ENCODE measurements at regions not wholly inside any gene's neighbourhood (a gene's known extent, or its start where the extent isn't known, plus 50 kb on each side); places are given as distances from the start of the nearest gene placed in this dataset.

DNA sequence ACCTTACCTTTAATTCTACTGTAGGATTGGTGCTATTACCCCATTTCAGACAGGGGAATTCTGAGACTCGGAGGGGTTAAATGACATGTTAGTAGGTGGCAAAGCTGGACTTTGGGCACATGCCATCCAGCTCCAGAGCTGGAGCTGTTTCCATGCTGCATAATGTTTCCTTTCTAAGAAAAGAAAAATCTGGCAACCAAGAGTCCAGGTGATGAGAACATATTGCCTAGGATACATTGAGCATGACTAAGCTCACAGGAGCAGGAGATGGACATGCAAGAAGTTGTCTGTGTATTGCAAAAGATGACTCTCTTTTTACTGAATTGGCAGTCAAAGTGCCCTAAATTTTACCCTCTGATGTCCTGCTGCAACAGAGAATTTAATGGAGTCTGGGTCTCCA is 150.8 kb upstream of the SYT13 start:
- DNase-seq, result peak in 1 of 14 donors; percentile 27

DNA sequence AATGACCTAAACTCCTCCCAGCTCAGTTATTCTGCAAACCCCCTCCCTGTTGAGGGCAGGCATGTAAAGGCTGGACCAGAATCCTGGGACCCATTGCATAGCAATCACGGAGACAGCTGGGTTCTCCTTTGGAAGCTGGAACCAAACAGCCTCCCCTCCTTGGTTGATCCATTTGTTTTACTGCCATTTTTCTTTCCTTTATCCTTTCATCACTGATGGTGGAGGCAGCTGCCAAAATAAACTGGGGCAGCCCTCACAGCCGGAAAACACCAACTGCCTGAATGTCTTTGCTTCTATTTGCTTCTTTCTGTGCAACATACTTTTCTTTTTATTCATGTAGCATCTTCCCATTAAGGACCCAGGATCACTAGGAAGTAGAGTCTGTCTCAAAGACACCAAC is 150.0 kb upstream of the SYT13 start:
- peak in 1 of 14 donors; percentile 69 for DNase-seq

DNA sequence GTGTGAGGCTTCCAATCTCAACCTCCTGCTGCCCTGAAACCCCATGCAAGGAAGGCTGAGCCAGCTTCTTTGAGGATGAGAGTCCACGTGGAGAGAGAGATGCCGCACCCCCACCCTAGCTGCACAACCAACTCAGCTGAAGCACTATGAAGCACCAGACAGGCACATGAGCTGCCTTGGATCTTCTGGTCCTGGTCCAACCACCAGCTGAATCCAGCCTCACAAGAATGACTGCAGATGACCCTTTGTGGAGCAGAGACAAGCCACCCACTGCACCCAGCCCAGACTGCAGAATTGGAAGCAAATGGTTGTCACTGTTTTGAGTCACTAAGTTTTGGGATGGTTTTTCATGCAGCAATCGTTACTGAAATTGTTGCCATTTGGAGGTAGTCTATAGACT is 149.6 kb upstream of the SYT13 start:
- peak in 1 of 14 donors; percentile 53 for DNase-seq

DNA sequence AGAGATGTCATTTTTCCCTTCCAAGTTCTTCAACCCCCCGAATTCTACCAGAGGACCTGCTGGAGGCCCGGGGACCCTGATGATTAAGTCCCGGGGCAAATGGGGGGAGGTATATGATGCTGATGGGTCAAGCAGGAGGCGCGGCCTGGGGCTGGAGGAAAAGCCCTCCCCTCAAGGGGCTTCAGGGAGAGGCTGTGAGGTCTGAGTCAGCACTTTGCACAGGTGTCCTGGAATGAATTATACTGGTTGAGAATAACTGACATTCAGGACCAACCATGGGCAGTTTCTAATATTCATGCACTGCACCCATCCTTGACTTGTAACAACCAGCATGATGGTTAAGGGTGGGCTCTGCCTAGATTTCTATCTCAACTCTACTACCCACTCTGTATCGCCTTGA is 146.8 kb upstream of the SYT13 start:
- no peak for DNase-seq

DNA sequence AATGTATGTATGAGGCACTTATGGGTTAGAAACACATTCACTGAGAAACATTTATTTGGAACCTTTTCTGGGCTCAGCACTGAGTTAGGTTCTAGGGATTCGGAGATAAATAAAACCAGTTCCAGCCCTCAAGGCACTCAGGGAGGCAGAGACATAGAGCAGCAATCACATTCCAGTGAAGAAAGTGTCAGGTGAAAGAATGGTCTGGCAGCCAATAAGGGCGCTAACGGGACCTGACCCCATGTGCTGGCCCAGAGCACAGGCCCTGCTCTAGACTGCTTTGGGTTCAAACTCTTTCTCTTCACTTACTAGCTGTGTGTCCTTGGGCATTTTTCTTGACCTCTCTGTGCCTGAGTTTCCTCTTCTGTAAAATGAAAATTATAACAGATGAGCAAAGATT is 146.0 kb upstream of the SYT13 start:
- no peak for DNase-seq

DNA sequence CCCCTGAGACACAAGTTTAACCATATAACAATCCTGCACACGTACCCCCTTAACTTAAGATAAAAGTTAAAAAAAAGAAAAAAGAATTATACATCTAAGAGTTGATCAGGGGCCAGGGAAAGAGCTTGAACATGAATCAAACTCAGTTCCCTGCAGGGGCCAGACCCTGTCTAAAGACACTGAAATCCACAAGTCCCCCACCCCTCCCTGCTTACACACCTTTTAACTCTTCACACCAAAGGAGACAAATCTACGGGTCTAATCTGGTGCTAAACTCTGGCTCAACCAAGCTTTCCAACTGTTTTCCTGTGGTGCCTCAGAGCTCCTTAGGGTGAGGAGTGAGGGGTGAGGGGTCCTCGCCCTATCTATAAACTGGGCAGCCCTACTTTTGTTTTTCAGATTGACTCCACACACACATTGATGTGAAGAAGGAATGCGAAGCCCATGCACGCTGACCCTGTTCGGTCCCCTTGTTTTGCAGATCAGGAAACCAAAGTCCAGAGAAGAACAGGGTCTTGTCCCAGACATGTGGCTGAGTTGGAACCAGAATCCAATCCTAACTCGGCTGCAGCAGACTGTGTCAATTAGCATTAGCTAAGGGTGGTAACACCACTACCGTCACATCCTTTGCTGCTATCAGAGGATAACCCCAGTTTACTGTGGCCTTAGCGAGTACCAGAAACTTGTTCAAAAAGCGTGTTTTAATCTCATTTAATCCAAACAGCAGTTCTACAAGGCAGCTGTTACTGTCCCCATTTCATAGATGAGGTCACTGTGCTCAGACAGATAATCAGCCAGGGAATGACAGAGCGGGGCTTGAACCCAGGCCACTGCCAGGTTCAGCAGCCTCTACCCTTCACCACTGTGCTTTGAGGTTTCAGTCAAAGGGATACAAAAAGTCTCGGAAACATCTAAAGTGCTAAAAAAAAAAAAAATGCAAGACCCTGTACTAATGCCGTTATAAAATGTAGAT is 145.2 kb upstream of the SYT13 start:
- DNase-seq, result no peak

DNA sequence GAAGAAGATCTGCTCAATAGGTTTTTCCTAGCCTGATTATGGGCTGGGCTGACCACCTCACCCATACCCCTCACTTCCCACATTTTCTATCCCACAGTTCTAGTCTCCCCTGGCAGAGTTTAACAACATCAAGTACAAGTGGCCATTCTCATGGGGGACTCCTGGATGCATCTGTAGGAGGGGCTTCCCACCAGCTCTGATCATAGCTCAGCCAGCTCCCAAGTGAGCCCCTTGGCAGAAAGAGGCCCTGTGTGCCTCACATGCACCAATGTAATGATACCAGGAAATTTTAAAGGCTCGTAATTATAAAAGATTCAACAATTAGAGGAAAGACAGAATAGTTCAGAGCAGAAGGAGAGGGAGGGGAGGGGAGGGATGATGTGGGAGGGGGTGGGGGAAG is 144.2 kb upstream of the SYT13 start:
- no peak for DNase-seq

DNA sequence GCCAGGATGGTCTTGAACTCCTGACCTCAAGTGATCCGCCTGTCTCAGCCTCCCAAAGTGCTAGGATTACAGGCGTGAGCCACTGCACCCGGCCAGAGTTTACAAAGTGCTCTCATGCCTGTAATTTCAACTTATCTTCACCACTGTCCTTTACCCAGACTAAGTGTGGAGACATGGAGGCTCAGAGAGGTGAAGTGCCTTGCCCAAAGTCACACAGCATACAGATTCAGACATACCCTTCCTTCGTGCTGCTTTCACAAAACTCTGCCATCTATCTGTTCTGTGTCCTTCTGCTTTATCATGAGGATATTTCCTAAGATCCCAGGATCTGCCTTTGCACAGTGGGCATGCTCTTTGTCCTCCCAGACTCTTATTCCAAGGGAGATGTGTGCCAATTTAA is 143.6 kb upstream of the SYT13 start:
- no peak for DNase-seq

DNA sequence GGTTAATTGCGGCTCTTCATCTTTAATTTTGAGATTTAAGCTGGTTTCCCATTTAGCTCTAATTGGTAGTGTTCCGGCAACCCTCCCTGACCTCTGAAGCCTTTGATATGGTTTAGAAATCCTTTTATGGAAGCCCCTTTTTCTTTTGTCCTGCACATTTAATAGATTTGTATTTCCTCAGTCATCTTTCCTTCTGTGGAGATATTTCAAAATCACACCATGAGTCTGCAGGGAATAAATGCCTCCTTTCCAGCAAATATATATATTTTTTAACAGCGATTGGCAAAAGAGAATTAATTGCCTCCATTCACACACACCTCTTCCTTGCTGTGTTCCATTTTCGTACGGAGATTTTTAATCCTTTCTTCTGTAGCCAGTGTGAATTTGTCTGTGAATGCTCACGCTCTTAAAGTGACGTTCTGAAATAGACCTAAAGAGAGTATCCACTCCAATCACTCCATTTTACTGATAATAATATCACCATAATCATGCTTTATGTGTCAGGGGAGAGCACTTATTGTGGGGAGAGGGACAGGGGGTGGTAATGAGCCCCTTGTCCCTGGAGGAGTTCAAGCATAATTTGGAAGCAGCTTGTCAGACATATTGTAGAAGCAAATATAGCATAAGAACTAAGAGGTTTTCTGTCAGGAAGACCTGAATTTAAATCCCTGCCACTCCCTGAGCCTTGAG is 142.5 kb upstream of the SYT13 start:
- DNase-seq, result no peak

DNA sequence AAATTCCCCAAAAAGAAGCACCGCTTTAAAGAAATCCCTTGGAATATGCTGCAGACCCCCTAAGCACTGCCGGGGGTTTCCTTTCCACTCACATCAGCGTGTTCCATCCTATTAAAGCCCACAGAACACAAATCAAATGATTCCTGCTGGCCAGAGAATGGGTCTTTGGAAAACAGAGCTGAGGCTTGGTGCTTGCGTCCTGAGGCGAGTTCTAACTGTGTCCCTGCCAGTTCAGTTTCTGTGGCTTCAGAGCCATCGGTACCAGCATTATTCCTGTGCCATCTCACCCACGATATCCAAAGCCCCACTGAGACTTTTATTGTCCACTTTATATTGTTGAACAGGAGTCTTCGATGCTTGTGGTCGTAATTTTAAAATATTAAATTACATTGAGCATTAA is 142.0 kb upstream of the SYT13 start:
- no peak for DNase-seq

DNA sequence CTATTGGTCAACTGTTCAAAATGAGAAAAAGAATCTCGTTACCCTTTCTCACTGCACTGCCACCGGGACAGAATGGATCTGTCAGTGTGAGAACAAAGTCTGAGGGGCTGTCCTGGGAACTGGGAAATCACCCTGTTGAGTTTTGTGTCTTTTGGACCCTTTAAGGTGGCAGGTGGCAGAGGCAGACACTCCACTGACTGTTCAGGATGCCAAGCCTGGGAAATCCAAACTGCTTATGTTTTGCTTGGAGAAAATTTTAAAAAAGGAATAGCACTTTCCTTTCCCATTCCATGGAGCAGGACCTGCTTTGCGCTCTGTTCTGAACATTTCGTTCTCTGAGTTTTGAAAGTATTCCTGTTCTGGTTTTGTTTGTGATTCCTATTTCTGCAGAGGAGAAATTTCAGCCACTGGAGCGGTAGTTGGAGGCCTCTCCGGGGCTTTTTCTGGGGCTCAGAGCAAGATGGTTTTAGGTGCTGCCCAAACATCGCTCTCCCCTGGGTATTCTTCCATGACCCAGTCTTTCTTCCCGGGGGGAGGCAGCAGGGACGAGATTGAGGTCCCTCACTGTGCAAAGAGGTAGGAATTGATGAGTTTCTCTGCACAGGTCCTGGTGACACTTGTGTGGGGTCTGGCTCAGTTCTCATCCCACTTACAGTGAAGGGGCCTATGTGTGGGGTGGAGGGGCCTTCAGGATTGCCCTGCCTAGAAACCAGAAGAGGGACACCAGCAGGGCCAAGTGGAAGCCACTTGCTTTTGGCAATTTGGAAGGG is 138.5 kb upstream of the SYT13 start:
- DNase-seq, result no peak

DNA sequence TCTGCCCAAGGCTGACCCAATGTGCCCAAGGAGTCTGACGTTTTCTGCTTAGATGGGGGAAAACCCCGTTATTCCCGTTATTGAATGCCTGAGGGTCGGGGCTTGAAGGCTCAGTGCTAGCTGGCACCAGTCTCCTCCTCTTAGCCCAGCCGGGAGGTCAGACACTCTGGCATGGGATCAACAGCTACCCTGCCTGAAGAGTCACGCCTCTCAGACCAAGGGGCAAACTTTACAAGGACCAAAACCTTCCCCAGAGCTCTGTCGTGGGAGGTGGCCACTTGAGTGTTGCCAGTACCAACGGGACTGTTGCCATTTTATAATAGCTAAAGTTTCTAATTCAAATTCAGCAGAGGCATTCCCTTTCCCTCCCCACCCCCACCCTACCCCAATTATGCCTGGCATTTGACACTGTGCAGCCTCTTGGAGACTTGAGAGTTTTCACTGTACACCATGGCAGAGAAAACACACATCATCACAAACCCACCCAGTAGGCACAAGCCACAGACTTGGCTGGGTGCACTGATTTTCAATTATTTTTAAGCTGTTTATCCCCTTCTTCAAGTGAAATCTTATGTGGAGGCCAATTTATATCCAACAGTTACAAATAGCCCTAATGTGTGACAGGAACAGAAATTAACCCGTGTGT is 137.5 kb upstream of the SYT13 start:
- DNase-seq, result peak in 1 of 14 donors; percentile 21

DNA sequence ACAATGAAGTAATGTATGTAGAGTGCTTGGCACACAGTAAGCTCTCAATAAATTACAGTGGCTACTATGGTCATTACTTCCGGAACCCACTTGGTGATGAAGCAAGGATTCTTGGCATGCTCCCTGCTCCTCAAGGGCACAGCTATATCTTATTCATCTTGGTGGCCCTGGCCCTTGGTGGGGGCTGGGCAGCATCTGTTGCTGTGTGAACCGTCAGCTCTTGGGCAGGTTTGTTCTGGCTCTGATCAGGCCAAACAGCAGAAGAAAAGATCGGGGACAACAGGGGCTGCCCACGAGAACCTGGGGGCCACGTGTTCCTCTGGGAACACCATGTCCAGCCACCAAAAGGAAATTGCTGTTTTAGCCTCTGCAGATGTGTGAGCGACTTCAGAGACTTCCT is 136.9 kb upstream of the SYT13 start:
- DNase-seq, result no peak

DNA sequence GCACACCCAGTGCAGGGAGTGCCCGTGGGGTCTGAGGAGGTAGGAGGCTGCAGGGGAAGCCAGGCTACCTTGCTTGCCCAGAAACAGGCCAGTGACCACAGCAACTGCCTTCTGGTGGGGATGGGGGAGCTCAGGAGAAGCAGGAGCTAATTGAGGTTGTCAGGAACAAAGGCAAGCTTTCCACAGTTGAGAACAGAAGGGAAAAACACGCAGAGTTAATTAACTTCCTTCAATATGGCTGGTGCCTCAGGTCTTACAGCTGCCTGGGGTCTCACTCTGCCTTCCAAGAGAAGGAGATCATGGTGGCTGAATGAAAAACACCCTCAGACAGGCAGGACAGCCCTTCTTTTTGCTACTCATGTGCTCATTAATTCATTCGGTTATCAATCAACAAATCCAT is 127.9 kb upstream of the SYT13 start:
- DNase-seq, result no peak

DNA sequence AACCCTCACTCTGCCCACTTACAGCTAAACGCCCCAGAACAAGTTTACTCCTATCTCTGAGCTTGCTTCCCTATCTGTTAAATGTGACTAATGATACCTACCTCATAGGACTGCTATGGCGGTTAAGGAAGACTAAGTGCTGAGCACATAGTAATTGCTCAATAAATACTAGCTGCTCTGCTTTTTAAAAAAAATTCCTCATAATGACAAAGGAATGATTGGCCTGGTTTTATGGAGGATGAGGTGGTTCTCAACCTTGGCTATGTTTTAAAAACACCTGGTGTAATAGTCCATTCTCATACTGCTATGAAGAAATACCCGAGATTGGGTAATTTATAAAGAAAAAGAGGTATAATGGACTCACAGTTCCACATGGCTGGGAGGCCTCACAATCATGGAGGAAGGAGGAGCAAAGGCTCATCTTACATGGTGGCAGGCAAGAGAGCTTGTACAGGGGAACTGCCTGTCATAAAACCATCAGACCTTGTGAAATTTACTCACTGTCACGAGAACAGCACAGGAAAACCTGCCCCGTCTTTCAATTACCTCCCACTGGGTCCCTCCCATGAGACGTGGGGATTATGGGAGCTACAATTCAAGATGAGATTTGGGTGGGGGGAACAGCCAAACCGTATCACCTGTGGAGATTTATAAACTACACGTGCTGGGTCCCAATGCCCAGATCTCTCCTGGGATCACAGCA is 127.2 kb upstream of the SYT13 start:
- DNase-seq, result no peak

DNA sequence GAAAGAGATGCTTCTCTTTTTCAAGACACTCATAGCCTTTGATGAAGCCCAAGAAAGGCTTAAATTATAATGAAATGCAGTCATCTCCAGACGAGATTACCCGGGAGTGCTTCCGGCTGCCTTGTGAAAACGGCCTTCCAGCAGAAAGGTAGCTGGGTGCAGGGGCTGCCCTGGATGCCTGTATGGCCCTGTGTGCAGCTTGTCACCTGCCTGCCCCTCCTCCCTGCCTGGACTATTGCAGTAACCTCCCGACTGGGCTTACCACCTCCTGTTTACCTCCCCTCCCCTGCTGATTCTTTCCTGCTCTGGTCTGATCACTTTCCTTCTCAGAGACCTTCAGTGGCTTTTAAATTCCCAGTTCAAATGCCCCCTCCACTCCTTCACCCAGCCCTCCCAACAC is 126.4 kb upstream of the SYT13 start:
- peak in 1 of 14 donors; percentile 43 for DNase-seq

DNA sequence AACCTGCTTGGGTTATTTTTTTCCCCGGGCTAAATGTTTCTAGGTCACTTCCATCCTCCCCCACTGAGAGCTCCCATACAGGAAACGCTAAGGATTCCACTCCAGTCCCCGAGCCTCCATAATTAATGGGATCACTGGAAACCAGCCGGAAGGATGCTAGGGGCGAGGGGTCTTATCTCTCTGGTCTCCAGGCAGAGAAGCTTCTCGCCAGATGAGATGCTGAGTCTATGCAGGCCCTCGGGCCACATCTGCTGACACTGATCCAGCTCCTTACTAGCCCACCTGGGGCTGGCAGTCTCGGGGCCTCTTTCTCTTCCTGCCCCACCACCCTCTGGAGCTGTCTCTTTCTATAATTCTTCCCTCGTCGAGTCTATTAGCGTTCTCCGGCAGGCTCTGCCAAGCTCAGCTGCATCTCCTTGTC is 125.9 kb upstream of the SYT13 start:
- peak in 1 of 14 donors; percentile 52 for DNase-seq

DNA sequence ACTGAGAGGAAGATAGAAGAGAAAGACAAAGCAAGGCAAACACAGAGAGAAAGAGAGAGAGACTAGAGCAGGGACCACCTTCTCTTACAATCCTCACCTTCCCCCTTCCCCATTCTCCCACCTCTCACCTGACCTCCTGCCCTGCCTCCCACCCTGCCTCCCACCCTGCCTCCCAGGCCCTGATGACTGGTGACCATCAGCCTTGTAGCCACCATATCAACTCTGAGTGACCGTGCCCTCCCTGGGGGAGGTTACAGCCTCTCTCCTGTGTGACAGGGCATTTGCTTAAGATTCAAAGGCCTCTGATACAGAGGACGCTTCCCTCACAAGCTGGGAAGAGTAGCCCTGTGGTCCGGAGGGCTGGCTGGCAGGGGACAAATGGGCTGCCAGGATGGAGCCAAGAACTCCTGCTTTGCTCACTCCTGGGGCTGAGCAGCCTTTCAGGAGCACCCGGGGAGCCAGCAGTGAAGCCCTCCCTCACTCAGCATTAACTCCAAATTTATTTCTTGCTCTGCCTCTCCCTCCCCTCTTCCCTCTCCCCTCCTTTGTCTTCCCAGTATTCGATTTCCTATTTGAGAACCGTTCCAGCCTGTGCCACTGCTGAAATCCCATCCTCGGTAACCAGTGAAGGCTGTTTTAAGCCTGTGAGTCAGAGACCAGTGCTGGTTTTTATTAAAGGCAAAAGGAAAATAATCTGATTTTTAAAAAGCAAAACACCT is 125.2 kb upstream of the SYT13 start:
- DNase-seq, result peak in 2 of 14 donors; percentile 32 to 52

DNA sequence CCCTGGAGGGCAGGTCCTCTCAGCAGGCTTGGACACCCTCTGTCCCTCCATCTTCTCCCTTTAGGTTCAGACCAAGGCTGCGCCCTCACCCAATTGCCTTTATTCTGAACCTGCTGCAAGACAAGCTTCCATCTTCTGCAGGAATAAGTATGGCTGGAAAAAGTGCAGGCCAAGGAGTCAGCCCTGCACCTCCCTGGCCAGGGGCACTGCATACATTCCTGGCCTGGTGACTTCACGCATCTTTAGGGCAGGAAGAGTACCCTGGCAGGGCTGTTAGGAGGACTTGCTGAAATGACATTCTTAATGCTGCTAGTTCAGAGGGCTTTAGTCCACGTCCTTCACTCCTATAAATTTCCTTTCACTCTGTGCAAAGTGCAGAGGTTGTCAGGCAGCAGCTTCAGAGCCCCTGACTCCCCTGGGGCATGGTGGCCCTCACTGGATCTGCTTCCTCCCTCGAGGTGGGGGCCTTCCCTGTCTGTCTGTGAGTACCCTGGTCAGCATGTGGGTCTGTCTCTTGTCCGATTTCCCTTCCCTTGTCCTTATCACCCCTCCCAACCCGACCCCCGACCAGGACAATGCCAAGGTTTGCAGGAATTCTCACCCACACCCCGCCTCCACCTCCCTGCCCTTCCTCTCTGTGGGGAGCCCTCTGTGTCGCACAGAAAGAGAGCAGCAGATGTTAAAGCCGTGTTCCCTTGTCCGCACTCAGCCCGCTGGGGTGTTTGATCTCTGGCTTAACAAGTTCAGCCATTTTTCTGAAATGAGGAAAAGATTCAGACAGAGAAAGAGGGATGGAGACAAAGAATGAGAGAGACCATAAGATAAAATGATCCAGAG is 124.5 kb upstream of the SYT13 start:
- no peak for DNase-seq

DNA sequence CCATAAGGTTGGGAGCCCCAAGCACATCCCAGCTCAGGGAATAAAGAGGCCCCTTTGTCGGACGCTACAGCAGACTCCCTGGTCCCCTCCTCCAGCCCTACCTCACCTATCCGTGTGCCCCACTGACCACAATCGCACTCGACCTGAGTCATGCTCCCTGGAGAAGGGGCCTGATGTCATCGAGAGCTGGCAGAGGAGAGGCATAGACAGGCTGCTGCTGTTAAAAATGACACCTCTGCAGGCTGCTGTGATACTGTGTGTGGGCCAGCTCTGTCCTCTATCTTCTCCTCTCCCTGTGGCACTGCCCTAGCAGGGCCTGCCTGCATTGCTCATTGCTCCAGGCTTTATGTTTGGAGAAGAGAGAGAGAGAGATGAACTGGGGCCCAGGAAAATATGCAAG is 123.4 kb upstream of the SYT13 start:
- DNase-seq, result no peak
